ENCODE measurements at regions not wholly inside any gene's neighbourhood (a gene's known extent, or its start where the extent isn't known, plus 50 kb on each side); places are given as distances from the start of the nearest gene placed in this dataset.

DNA sequence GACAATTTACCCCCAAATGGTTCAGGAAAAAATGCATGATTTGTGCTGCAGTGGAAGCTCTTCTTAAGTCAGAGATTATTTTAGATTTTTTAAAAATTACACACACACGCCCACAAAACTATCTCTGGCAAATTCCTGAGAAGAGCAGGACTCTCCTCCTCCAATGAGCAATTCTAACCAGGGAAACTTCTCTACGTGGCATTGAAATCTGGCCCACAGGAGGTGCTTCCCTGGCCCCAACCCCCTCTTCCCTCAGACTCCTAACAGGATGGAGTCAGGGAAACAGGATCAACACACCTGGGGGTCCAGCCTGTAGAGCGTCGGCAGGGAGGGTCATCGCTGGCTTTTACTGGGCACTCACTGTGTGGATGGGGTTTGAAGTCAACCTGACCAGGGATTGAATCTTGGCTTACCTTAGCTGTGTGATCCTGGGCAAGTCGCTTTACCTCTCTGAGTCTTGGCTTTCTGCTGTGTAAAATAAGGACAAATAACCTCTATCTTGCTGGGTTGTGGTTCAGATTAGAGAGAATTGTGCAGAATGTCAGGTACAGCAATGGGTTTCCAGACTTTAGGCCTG, 65.4 kb upstream of the ASAP2 start:
- no peak for TF ChIP-seq EP300 (IDR thresholded peaks at IDR 0.05)
- TF ChIP-seq POLR2A (IDR thresholded peaks at IDR 0.05), result no peak
- TF ChIP-seq, protein P1, sequence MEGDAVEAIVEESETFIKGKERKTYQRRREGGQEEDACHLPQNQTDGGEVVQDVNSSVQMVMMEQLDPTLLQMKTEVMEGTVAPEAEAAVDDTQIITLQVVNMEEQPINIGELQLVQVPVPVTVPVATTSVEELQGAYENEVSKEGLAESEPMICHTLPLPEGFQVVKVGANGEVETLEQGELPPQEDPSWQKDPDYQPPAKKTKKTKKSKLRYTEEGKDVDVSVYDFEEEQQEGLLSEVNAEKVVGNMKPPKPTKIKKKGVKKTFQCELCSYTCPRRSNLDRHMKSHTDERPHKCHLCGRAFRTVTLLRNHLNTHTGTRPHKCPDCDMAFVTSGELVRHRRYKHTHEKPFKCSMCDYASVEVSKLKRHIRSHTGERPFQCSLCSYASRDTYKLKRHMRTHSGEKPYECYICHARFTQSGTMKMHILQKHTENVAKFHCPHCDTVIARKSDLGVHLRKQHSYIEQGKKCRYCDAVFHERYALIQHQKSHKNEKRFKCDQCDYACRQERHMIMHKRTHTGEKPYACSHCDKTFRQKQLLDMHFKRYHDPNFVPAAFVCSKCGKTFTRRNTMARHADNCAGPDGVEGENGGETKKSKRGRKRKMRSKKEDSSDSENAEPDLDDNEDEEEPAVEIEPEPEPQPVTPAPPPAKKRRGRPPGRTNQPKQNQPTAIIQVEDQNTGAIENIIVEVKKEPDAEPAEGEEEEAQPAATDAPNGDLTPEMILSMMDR (IDR thresholded peaks at IDR 0.05), result no peak
